ENCODE measurements at regions not wholly inside any gene's neighbourhood (a gene's known extent, or its start where the extent isn't known, plus 50 kb on each side); places are given as distances from the start of the nearest gene placed in this dataset.

- no peak for TF ChIP-seq CTCF (IDR thresholded peaks at IDR 0.05; ENCODE audit: low read length, missing control alignments)
- H3K4me3 ChIP-seq (replicated peaks; ENCODE audit: low read depth, low read length): no peak overlapping the region
- DNase-seq (ENCODE audit: low read depth): no peak
Observed at GRCh38 chr5:125291447-125291846, 545.0 kb upstream of the ZNF608 start.

GRCh38 chr5:125293223-125293622, 546.8 kb upstream of the ZNF608 start:
- DNase-seq (ENCODE audit: low read depth): no peak
- TF ChIP-seq CTCF (IDR thresholded peaks at IDR 0.05; ENCODE audit: low read length, missing control alignments): no peak

GRCh38 chr5:125293726-125294125, 547.3 kb upstream of the ZNF608 start:
- no peak for DNase-seq (ENCODE audit: low read depth)
- TF ChIP-seq CTCF (IDR thresholded peaks at IDR 0.05; ENCODE audit: low read length, missing control alignments): no peak
- no peak overlapping the region for H3K4me3 ChIP-seq (replicated peaks; ENCODE audit: low read depth, low read length)

More at GRCh38 chr5:125293223-125293622, 546.8 kb upstream of the ZNF608 start:
- no peak overlapping the region for H3K4me3 ChIP-seq (replicated peaks; ENCODE audit: low read depth, low read length)

GRCh38 chr5:125294844-125295243, 548.4 kb upstream of the ZNF608 start:
- DNase-seq (ENCODE audit: low read depth): no peak
- H3K4me3 ChIP-seq (replicated peaks; ENCODE audit: low read depth, low read length): no peak overlapping the region
- TF ChIP-seq CTCF (IDR thresholded peaks at IDR 0.05; ENCODE audit: low read length, missing control alignments): no peak

GRCh38 chr5:125295405-125295872, 549.0 kb upstream of the ZNF608 start:
- no peak overlapping the region for H3K4me3 ChIP-seq (replicated peaks; ENCODE audit: low read depth, low read length)
- TF ChIP-seq CTCF (IDR thresholded peaks at IDR 0.05; ENCODE audit: low read length, missing control alignments): no peak
- DNase-seq (ENCODE audit: low read depth): peak; percentile 50

GRCh38 chr5:125298258-125298657, 551.8 kb upstream of the ZNF608 start:
- H3K4me3 ChIP-seq (replicated peaks; ENCODE audit: low read depth, low read length): no peak overlapping the region
- no peak for TF ChIP-seq CTCF (IDR thresholded peaks at IDR 0.05; ENCODE audit: low read length, missing control alignments)
- DNase-seq (ENCODE audit: low read depth): no peak

GRCh38 chr5:125298746-125299379, 552.4 kb upstream of the ZNF608 start:
- H3K4me3 ChIP-seq (replicated peaks; ENCODE audit: low read depth, low read length): no peak overlapping the region
- TF ChIP-seq CTCF (IDR thresholded peaks at IDR 0.05; ENCODE audit: low read length, missing control alignments): no peak

More at GRCh38 chr5:125298746-125299379, 552.4 kb upstream of the ZNF608 start:
- DNase-seq (ENCODE audit: low read depth): no peak
